ENCODE measurements at regions not wholly inside any gene's neighbourhood (a gene's known extent, or its start where the extent isn't known, plus 50 kb on each side); places are given as distances from the start of the nearest gene placed in this dataset.

- TF ChIP-seq, protein P1, sequence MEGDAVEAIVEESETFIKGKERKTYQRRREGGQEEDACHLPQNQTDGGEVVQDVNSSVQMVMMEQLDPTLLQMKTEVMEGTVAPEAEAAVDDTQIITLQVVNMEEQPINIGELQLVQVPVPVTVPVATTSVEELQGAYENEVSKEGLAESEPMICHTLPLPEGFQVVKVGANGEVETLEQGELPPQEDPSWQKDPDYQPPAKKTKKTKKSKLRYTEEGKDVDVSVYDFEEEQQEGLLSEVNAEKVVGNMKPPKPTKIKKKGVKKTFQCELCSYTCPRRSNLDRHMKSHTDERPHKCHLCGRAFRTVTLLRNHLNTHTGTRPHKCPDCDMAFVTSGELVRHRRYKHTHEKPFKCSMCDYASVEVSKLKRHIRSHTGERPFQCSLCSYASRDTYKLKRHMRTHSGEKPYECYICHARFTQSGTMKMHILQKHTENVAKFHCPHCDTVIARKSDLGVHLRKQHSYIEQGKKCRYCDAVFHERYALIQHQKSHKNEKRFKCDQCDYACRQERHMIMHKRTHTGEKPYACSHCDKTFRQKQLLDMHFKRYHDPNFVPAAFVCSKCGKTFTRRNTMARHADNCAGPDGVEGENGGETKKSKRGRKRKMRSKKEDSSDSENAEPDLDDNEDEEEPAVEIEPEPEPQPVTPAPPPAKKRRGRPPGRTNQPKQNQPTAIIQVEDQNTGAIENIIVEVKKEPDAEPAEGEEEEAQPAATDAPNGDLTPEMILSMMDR (IDR thresholded peaks at IDR 0.05; ENCODE audit: low read depth, low read length, missing input control), result no peak
- TF ChIP-seq YY1 (IDR thresholded peaks at IDR 0.05) (no peak), TAF1 (conservative IDR thresholded peaks at IDR 0.05) (no peak), RAD21 (IDR thresholded peaks at IDR 0.05) (no peak), EGR1 (IDR thresholded peaks at IDR 0.05; ENCODE audit: low read depth in 2 of 2) (no peak), GABPA (IDR thresholded peaks at IDR 0.05 in 1 of 2, conservative IDR thresholded peaks at IDR 0.05 in 1 of 2) (no peak), JUND (IDR thresholded peaks at IDR 0.05) (no peak), NR2F2 (IDR thresholded peaks at IDR 0.05) (no peak)
- TF ChIP-seq, protein P2, sequence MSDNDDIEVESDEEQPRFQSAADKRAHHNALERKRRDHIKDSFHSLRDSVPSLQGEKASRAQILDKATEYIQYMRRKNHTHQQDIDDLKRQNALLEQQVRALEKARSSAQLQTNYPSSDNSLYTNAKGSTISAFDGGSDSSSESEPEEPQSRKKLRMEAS (IDR thresholded peaks at IDR 0.05), result no peak
- TF ChIP-seq, protein P3, sequence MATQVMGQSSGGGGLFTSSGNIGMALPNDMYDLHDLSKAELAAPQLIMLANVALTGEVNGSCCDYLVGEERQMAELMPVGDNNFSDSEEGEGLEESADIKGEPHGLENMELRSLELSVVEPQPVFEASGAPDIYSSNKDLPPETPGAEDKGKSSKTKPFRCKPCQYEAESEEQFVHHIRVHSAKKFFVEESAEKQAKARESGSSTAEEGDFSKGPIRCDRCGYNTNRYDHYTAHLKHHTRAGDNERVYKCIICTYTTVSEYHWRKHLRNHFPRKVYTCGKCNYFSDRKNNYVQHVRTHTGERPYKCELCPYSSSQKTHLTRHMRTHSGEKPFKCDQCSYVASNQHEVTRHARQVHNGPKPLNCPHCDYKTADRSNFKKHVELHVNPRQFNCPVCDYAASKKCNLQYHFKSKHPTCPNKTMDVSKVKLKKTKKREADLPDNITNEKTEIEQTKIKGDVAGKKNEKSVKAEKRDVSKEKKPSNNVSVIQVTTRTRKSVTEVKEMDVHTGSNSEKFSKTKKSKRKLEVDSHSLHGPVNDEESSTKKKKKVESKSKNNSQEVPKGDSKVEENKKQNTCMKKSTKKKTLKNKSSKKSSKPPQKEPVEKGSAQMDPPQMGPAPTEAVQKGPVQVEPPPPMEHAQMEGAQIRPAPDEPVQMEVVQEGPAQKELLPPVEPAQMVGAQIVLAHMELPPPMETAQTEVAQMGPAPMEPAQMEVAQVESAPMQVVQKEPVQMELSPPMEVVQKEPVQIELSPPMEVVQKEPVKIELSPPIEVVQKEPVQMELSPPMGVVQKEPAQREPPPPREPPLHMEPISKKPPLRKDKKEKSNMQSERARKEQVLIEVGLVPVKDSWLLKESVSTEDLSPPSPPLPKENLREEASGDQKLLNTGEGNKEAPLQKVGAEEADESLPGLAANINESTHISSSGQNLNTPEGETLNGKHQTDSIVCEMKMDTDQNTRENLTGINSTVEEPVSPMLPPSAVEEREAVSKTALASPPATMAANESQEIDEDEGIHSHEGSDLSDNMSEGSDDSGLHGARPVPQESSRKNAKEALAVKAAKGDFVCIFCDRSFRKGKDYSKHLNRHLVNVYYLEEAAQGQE (IDR thresholded peaks at IDR 0.05), result no peak
Observed at GRCh38 chr6:154595538-154595937, 85.1 kb upstream of the CNKSR3 start.
